Activated CD8-positive, alpha-beta T cell treated with anti-CD3 and anti-CD28 coated beads, Interleukin-2, amount 10 ng/mL, durations not matched to agents 7 days and 5 days (primary cell): ENCODE measurements at regions not wholly inside any gene's neighbourhood (a gene's known extent, or its start where the extent isn't known, plus 50 kb on each side); places are given as distances from the start of the nearest gene placed in this dataset.

Source experiments
- ATAC-seq: fragments of 150-1000 bp; cut with Tn5 transposase; one replicate; pipeline ENCODE4 v1.10.0; 2021; ENCODE audit warnings: moderate library complexity
- CTCF ChIA-PET: fragments of 350-600 bp; sonication (Branson Sonifier 250); formaldehyde crosslinking; loops from one replicate; lab custom pipeline; 2021; ENCODE audit warnings: antibody characterized with exemption; lab: Charles Lee
- POLR2A ChIA-PET: fragments of 350-600 bp; sonication (Branson Sonifier 250); formaldehyde crosslinking; loops from one replicate; lab custom pipeline; 2021; ENCODE audit warnings: antibody characterized with exemption; lab: Charles Lee
- DNase-seq: peaks from one replicate; pipeline ENCODE4 v3.0.0-alpha.2; 2020
- H3K27ac Mint-ChIP-seq: one replicate; pipeline ENCODE4 v1.8.0; 2021; ENCODE audit warnings: mild to moderate bottlenecking, mixed read lengths
- H3K27me3 Mint-ChIP-seq: one replicate; pipeline ENCODE4 v1.8.0; 2021; ENCODE audit warnings: low read depth, mixed read lengths
- H3K36me3 Mint-ChIP-seq: one replicate; pipeline ENCODE4 v1.8.0; 2021; ENCODE audit warnings: low read depth, mixed read lengths
- H3K4me1 Mint-ChIP-seq: one replicate; pipeline ENCODE4 v1.8.0; 2021; ENCODE audit warnings: low read depth, mixed read lengths
- H3K4me3 Mint-ChIP-seq: one replicate; pipeline ENCODE4 v1.8.0; 2021; ENCODE audit warnings: mild to moderate bottlenecking, mixed read lengths
- H3K9me3 Mint-ChIP-seq: one replicate; pipeline ENCODE4 v1.8.0; 2022; ENCODE audit warnings: mixed read lengths; ENCODE audit not compliant: insufficient read depth

GRCh38 chr18:79625924-79626561 is 53.6 kb upstream of the CTDP1 start:
- H3K4me3 Mint-ChIP-seq, result no peak overlapping the region
- no peaks in the 10 kb centered on the region for H3K9me3 Mint-ChIP-seq
- CTCF ChIA-PET, result interaction anchor here (1.0 kb wide), 1 partner anchor 96 kb away, joined by 3 read pairs; no protein-coding TSS in a partner anchor
- no peak overlapping the region for H3K27ac Mint-ChIP-seq
- ATAC-seq, result no peak
- peaks cover 12% of the 10 kb centered on the region for H3K4me1 Mint-ChIP-seq
- H3K36me3 Mint-ChIP-seq, result no peaks in the 10 kb centered on the region
- H3K27me3 Mint-ChIP-seq, result peaks cover 5% of the 10 kb centered on the region
- POLR2A ChIA-PET, result no interaction called here
- DNase-seq, result no peak

- Mint-ChIP-seq H3K27ac (no peak overlapping the region), H3K4me3 (no peak overlapping the region), H3K4me1 (peaks cover 17% of the 10 kb centered on the region), H3K27me3 (peaks cover 5% of the 10 kb centered on the region), H3K36me3 (no peaks in the 10 kb centered on the region), H3K9me3 (no peaks in the 10 kb centered on the region)
- no peak for DNase-seq
- no peak for ATAC-seq
- CTCF ChIA-PET, result no interaction called here
- POLR2A ChIA-PET, result no interaction called here
Observed at GRCh38 chr18:79626905-79627749, 52.5 kb upstream of the CTDP1 start.

- Mint-ChIP-seq H3K4me3 (no peak overlapping the region), H3K27ac (no peak overlapping the region), H3K27me3 (peaks cover 5% of the 10 kb centered on the region), H3K36me3 (no peaks in the 10 kb centered on the region), H3K4me1 (peaks cover 19% of the 10 kb centered on the region), H3K9me3 (no peaks in the 10 kb centered on the region)
- DNase-seq (no peak), ATAC-seq (no peak)
- POLR2A ChIA-PET, result no interaction called here
- CTCF ChIA-PET, result no interaction called here
Observed at GRCh38 chr18:79627750-79628294, 51.8 kb upstream of the CTDP1 start.

GRCh38 chr18:79628416-79629248 is 51.0 kb upstream of the CTDP1 start:
- CTCF ChIA-PET, result no interaction called here
- ATAC-seq (no peak), DNase-seq (no peak)
- Mint-ChIP-seq H3K27ac (no peak overlapping the region), H3K36me3 (no peaks in the 10 kb centered on the region), H3K27me3 (peaks cover 5% of the 10 kb centered on the region), H3K4me3 (no peak overlapping the region), H3K9me3 (peaks cover 3% of the 10 kb centered on the region), H3K4me1 (peaks cover 19% of the 10 kb centered on the region)
- POLR2A ChIA-PET, result no interaction called here

GRCh38 chr18:79629249-79629558 is 50.4 kb upstream of the CTDP1 start:
- H3K4me1 Mint-ChIP-seq, result peaks cover 19% of the 10 kb centered on the region
- ATAC-seq (no peak), DNase-seq (no peak)
- no peak overlapping the region for H3K27ac Mint-ChIP-seq
- POLR2A ChIA-PET, result no interaction called here
- CTCF ChIA-PET, result no interaction called here
- no peaks in the 10 kb centered on the region for H3K36me3 Mint-ChIP-seq
- H3K9me3 Mint-ChIP-seq, result peaks cover 3% of the 10 kb centered on the region
- no peak overlapping the region for H3K4me3 Mint-ChIP-seq
- H3K27me3 Mint-ChIP-seq, result peaks cover 5% of the 10 kb centered on the region

GRCh38 chr18:79629606-79630005 is 50.0 kb upstream of the CTDP1 start:
- no peak overlapping the region for H3K4me3 Mint-ChIP-seq

More at GRCh38 chr18:79629606-79630005, 50.0 kb upstream of the CTDP1 start:
- peaks cover 16% of the 10 kb centered on the region for H3K4me1 Mint-ChIP-seq
- H3K36me3 Mint-ChIP-seq, result no peaks in the 10 kb centered on the region
- no peak for DNase-seq
- ChIA-PET POLR2A (no interaction called here), CTCF (no interaction called here)
- peaks cover 5% of the 10 kb centered on the region for H3K27me3 Mint-ChIP-seq
- no peak overlapping the region for H3K27ac Mint-ChIP-seq
- no peak for ATAC-seq
- peaks cover 4% of the 10 kb centered on the region for H3K9me3 Mint-ChIP-seq
